AG09309 (cell line): ENCODE measurements at regions not wholly inside any gene's neighbourhood (a gene's known extent, or its start where the extent isn't known, plus 50 kb on each side); places are given as distances from the start of the nearest gene placed in this dataset.

Experiments used
- DNase-seq: peaks from one replicate; pipeline ENCODE4 v3.0.0-alpha.2; 2010; ENCODE audit warnings: low read depth
- H3K4me3 ChIP-seq: 2 replicates; pipeline ENCODE4 v1.5.1; 2011; ENCODE audit warnings: mild to moderate bottlenecking, low read depth, low read length, moderate library complexity; ENCODE audit not compliant: control insufficient read depth
- TF ChIP-seq, protein P1 (sequence below): IDR thresholded peaks from 2 replicates; pipeline ENCODE4 v1.5.1; 2011; ENCODE audit warnings: mild to moderate bottlenecking, low read depth, low read length, inconsistent platforms; ENCODE audit not compliant: insufficient read depth, control insufficient read depth; ENCODE audit errors: missing control alignments

DNA sequence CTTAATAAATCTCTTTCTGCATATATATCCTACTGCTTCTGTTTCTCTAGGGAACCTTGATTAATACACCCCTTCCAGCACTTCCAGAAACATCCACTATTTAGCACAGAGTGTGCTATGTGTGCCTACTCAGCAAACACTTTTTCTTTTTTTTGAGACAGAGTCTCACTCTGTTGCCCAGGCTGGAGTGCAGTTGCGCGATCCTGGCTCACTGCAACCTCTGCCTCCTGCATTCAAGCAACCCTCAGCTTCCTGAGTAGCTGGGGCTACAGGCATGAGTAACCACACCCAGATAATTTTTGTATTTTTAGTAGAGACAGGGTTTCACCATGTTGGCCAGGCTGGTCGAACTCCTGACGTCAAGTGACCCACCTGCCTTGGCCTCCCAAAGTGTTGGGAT is 266.9 kb upstream of the DIAPH2 start:
- no peak for DNase-seq
- TF ChIP-seq, protein P1, sequence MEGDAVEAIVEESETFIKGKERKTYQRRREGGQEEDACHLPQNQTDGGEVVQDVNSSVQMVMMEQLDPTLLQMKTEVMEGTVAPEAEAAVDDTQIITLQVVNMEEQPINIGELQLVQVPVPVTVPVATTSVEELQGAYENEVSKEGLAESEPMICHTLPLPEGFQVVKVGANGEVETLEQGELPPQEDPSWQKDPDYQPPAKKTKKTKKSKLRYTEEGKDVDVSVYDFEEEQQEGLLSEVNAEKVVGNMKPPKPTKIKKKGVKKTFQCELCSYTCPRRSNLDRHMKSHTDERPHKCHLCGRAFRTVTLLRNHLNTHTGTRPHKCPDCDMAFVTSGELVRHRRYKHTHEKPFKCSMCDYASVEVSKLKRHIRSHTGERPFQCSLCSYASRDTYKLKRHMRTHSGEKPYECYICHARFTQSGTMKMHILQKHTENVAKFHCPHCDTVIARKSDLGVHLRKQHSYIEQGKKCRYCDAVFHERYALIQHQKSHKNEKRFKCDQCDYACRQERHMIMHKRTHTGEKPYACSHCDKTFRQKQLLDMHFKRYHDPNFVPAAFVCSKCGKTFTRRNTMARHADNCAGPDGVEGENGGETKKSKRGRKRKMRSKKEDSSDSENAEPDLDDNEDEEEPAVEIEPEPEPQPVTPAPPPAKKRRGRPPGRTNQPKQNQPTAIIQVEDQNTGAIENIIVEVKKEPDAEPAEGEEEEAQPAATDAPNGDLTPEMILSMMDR = no peak
- no peak overlapping the region for H3K4me3 ChIP-seq

DNA sequence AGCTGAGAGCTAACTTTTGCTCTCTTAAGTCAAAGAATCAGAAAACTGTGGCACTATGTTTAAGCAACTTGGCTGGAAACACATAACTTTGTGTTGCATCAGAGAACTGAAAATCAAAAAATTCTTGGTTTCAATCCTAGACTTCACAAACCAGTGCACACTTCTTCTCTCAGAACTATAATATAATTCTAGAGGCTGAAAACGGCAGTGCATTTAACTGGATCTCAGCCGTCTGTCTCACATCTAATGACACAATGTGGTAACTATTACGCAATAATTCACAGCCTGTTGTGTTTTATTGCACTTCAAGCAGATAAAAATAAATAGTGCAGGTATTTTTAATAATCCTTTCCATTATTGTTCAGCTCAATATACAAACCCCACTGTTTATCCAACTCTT is 260.6 kb upstream of the DIAPH2 start:
- no peak for DNase-seq
- no peak overlapping the region for H3K4me3 ChIP-seq

DNA sequence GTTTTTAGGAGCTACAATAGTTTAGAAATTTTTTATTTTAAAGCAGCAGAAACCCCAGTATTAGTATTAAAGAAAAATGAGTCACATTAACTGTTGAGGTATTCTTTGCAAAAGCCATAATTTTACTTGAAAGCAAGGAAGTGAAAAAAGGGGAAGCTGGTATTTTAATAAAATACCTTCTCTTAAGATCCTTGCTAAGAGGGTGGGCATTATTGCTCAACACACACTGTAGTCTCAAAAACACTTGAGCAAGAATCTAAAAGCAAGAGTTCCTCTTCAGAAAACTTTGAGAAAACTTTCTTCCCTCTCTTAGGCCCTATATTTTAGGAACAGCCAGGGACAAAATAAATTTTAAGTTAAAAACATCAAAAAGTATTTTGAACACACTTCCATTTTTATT is 259.4 kb upstream of the DIAPH2 start:
- DNase-seq = no peak
- no peak overlapping the region for H3K4me3 ChIP-seq
- TF ChIP-seq, protein P1 = no peak

More for the DNA sequence above, 260.6 kb upstream of the DIAPH2 start:
- TF ChIP-seq, protein P1 = no peak

DNA sequence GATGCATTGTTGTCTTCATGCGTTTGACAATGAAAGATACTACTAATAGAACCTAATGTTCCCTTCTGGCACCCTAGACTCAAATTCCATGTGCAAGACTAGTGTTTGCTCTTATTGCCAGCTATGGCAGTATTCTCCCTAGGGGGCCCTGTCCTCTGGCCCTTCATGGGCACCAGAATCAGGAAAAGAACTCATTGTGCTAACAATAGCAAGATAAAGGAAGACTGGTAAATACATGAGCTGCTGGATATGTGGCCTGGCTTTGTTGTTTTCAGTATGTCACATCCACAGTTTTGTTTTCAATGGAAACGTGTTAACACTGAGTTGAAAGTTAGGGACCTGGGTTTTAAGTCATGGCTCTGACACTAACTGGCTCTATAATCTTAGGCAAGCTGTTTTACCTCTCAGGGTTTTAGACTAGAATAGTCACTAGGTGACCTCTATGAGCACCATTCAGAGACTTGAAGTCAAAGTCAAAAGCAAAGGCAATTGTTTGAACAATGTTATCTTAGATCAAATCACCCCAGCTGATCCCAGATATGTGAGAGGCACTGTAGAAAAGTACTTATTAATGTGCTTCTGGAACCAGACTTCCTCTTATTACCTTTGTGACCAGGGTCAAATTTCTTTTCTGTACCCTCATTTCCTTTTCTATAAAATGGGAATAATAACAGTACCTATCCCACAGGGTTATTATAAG is 253.7 kb upstream of the DIAPH2 start:
- TF ChIP-seq, protein P1 = no peak
- H3K4me3 ChIP-seq = no peak overlapping the region
- DNase-seq = no peak

DNA sequence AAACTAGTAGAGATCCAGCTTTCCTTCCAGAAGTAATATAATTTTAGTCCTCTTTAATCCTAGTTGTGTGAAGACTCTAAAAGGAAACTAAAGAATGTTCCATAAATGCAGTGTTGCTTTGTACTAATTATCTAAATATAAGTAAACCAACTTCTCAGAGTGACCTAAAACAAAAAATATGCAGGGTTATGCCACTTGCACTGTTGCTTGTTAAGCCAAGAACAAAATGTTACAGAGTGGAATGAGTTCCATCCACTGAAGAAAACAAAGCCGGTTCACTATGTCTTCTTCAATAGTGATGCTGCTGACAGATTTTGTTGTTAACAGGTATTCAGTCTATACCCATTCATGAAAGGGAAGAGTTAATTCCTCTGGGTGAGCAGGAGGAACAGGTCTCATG is 252.0 kb upstream of the DIAPH2 start:
- H3K4me3 ChIP-seq = no peak overlapping the region
- TF ChIP-seq, protein P1 = no peak
- DNase-seq = no peak

DNA sequence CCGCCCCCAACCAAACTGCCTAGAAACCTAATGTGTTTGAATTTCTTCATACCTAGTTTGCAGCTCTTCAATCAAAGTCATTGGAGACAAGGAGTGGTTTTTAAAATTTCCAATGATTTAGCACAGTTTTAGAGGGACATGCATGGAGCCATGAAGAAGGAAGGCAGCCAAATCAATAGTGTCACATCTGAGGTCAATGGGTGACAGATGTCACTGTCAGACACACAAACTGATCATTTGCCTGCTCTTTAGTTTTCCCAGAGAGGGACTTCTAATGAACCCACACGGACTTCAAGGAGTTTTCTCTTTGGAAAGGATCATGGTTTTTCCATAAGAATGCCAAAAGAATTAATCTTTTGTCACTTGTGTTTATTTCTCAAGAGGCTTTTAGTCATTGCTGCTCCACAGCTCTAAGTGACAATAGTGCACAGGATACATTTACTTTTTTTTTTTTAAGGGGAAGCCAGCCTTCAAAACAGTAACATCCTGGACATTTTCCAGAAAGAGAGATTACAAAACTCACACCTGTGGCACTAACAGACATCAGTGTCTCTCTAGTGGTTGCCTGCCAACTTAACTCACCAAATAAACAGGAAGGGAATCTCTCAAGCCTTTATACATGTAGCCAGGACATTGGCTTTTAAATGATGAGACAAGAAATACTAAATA is 251.1 kb upstream of the DIAPH2 start:
- no peak for DNase-seq
- TF ChIP-seq, protein P1 = no peak
- H3K4me3 ChIP-seq = no peak overlapping the region
